ENCODE measurements at regions not wholly inside any gene's neighbourhood (a gene's known extent, or its start where the extent isn't known, plus 50 kb on each side); places are given as distances from the start of the nearest gene placed in this dataset.

GRCh38 chr20:58044286-58044685 lies 184.2 kb downstream of the ANKRD60 start:
- DNase-seq (ENCODE audit: low read depth in 1 of 2, low spot score in 1 of 2) (no peak), FAIRE-seq (no peak), ATAC-seq (no peak)
- POLR2A ChIA-PET, result no interaction called here
- TF ChIP-seq BHLHE40 (IDR thresholded peaks at IDR 0.05; ENCODE audit: low read depth, low read length) (no peak), PBX3 (IDR thresholded peaks at IDR 0.05) (no peak), HOXB5 (CRISPR knock-in tag; IDR thresholded peaks at IDR 0.05) (no peak), ELK1 (IDR thresholded peaks at IDR 0.05; ENCODE audit: low read depth, low read length) (no peak)
- H3K4me1 ChIP-seq, result no peaks in the 10 kb centered on the region
- no peak overlapping the region for H3K4me3 ChIP-seq
- CTCF ChIA-PET, result interaction anchor here (1.0 to 3.2 kb wide), 5 partner anchors 10 to 148 kb away, joined by 3 to 10 read pairs (median 5); no protein-coding TSS in a partner anchor
- no peak overlapping the region for H3K4me2 ChIP-seq
- H3K9me3 ChIP-seq, result no peaks in the 10 kb centered on the region
- H3K27ac ChIP-seq, result no peak overlapping the region
- WGBS (ENCODE audit: missing lambda C conversion rate), result 74% methylated on average over 6 of the region's 6 CpGs

- POLR2A ChIA-PET, result no interaction called here
Measured at GRCh38 chr20:58043236-58044140, 185.0 kb downstream of the ANKRD60 start.

GRCh38 chr20:58042591-58042990 lies 185.9 kb downstream of the ANKRD60 start:
- Histone ChIP-seq H3K9me3 (no peaks in the 10 kb centered on the region), H3K4me1 (no peaks in the 10 kb centered on the region), H3K4me2 (no peak overlapping the region), H3K27ac (no peak overlapping the region), H3K4me3 (no peak overlapping the region)
- ChIA-PET POLR2A (no interaction called here), CTCF (interaction anchor here (0.7 to 3.2 kb wide), 4 partner anchors 12 to 22 kb away, joined by 3 to 10 read pairs (median 6); no protein-coding TSS in a partner anchor)
- FAIRE-seq, result no peak
- TF ChIP-seq EHMT2 (IDR thresholded peaks at IDR 0.05; ENCODE audit: low read depth) (no peak), POLR2AphosphoS2 (conservative IDR thresholded peaks at IDR 0.05; ENCODE audit: low read length) (no peak), RFX5 (IDR thresholded peaks at IDR 0.05) (no peak), RNF2 (IDR thresholded peaks at IDR 0.05; ENCODE audit: borderline replicate concordance, low read depth) (no peak), USF2 (IDR thresholded peaks at IDR 0.05) (no peak), KDM5A (IDR thresholded peaks at IDR 0.05) (no peak), CTCF (IDR thresholded peaks at IDR 0.05) (no peak), E2F6 (IDR thresholded peaks at IDR 0.05; ENCODE audit: borderline replicate concordance, low read depth) (no peak), RARB (CRISPR knock-in tag; IDR thresholded peaks at IDR 0.05) (no peak), HES2 (IDR thresholded peaks at IDR 0.05) (no peak), TP53 (CRISPR knock-in tag; IDR thresholded peaks at IDR 0.05) (no peak), EHF (CRISPR knock-in tag; IDR thresholded peaks at IDR 0.05) (no peak), CHD2 (IDR thresholded peaks at IDR 0.05; ENCODE audit: low read length, partially characterized antibody) (no peak), GATA3 (IDR thresholded peaks at IDR 0.05; ENCODE audit: borderline replicate concordance) (no peak), CBX8 (IDR thresholded peaks at IDR 0.05) (no peak), ZSCAN20 (CRISPR knock-in tag; IDR thresholded peaks at IDR 0.05) (no peak), RAD21 (conservative IDR thresholded peaks at IDR 0.05 in 1 of 2, IDR thresholded peaks at IDR 0.05 in 1 of 2) (no peak), SMC3 (IDR thresholded peaks at IDR 0.05) (no peak), FOSB (CRISPR knock-in tag; IDR thresholded peaks at IDR 0.05) (no peak), PBX3 (IDR thresholded peaks at IDR 0.05) (no peak)
- 86% methylated on average over 1 of the region's 1 CpG for WGBS (ENCODE audit: missing lambda C conversion rate)
- DNase-seq (ENCODE audit: low read depth in 1 of 2, low spot score in 1 of 2), result no peak
- ATAC-seq, result no peak

More at GRCh38 chr20:58043236-58044140, 185.0 kb downstream of the ANKRD60 start:
- no peak overlapping the region for H3K4me2 ChIP-seq
- H3K4me1 ChIP-seq, result no peaks in the 10 kb centered on the region
- no peak overlapping the region for H3K4me3 ChIP-seq
- ATAC-seq (no peak), DNase-seq (ENCODE audit: low read depth in 1 of 2, low spot score in 1 of 2) (no peak), FAIRE-seq (no peak)
- no peak overlapping the region for H3K27ac ChIP-seq
- TF ChIP-seq GATA3 (IDR thresholded peaks at IDR 0.05; ENCODE audit: borderline replicate concordance) (no peak), POLR2A (IDR thresholded peaks at IDR 0.05; ENCODE audit: low read length) (no peak), MYC (IDR thresholded peaks at IDR 0.05; ENCODE audit: borderline replicate concordance, low read length) (no peak), BHLHE40 (IDR thresholded peaks at IDR 0.05; ENCODE audit: low read depth, low read length) (no peak), SMC3 (IDR thresholded peaks at IDR 0.05) (no peak)
- 57% methylated on average over 13 of the region's 17 CpGs for WGBS (ENCODE audit: missing lambda C conversion rate)
- H3K9me3 ChIP-seq, result no peaks in the 10 kb centered on the region
- CTCF ChIA-PET, result interaction anchor here (1.0 to 3.2 kb wide), 5 partner anchors 11 to 136 kb away, joined by 3 to 10 read pairs (median 6); no protein-coding TSS in a partner anchor

All from A549 (cell line).